ENCODE measurements at regions not wholly inside any gene's neighbourhood (a gene's known extent, or its start where the extent isn't known, plus 50 kb on each side); places are given as distances from the start of the nearest gene placed in this dataset.

- DNase-seq (no peak), ATAC-seq (no peak)
- no peak overlapping the region for H3K4me3 Mint-ChIP-seq
- no peaks in the 10 kb centered on the region for H3K9me3 ChIP-seq (ENCODE audit: control insufficient read depth, low read length, poor library complexity, severe bottlenecking)
- no peaks in the 10 kb centered on the region for H3K36me3 Mint-ChIP-seq (ENCODE audit: low read depth)
- H3K4me1 Mint-ChIP-seq = peaks cover 3% of the 10 kb centered on the region
- H3K27ac Mint-ChIP-seq = no peak overlapping the region
- H3K27me3 Mint-ChIP-seq = no peaks in the 10 kb centered on the region
Measured at GRCh38 chr7:18419456-18419855, 76.1 kb upstream of the HDAC9 start.

GRCh38 chr7:18420108-18420507, 75.4 kb upstream of the HDAC9 start:
- Mint-ChIP-seq H3K27ac (no peak overlapping the region), H3K4me3 (no peak overlapping the region), H3K36me3 (ENCODE audit: low read depth) (no peaks in the 10 kb centered on the region), H3K4me1 (peaks cover 3% of the 10 kb centered on the region), H3K27me3 (no peaks in the 10 kb centered on the region)
- H3K9me3 ChIP-seq (ENCODE audit: control insufficient read depth, low read length, poor library complexity, severe bottlenecking) = no peaks in the 10 kb centered on the region
- ATAC-seq = no peak
- no peak for DNase-seq

GRCh38 chr7:18420748-18421147, 74.8 kb upstream of the HDAC9 start:
- no peaks in the 10 kb centered on the region for H3K9me3 ChIP-seq (ENCODE audit: control insufficient read depth, low read length, poor library complexity, severe bottlenecking)
- H3K36me3 Mint-ChIP-seq (ENCODE audit: low read depth) = no peaks in the 10 kb centered on the region
- H3K4me1 Mint-ChIP-seq = peaks cover 3% of the 10 kb centered on the region

GRCh38 chr7:18421297-18422002, 74.1 kb upstream of the HDAC9 start:
- Mint-ChIP-seq H3K4me1 (peaks cover 3% of the 10 kb centered on the region), H3K4me3 (no peak overlapping the region), H3K36me3 (ENCODE audit: low read depth) (no peaks in the 10 kb centered on the region), H3K27ac (no peak overlapping the region), H3K27me3 (no peaks in the 10 kb centered on the region)
- no peaks in the 10 kb centered on the region for H3K9me3 ChIP-seq (ENCODE audit: control insufficient read depth, low read length, poor library complexity, severe bottlenecking)
- DNase-seq = no peak
- no peak for ATAC-seq

More at GRCh38 chr7:18420748-18421147, 74.8 kb upstream of the HDAC9 start:
- no peak overlapping the region for H3K27ac Mint-ChIP-seq
- ATAC-seq = no peak
- no peak overlapping the region for H3K4me3 Mint-ChIP-seq
- DNase-seq = no peak
- H3K27me3 Mint-ChIP-seq = no peaks in the 10 kb centered on the region

- DNase-seq (no peak), ATAC-seq (no peak)
- Mint-ChIP-seq H3K4me1 (peaks cover 3% of the 10 kb centered on the region), H3K27ac (no peak overlapping the region), H3K36me3 (ENCODE audit: low read depth) (no peaks in the 10 kb centered on the region), H3K27me3 (peaks cover 10% of the 10 kb centered on the region), H3K4me3 (no peak overlapping the region)
- H3K9me3 ChIP-seq (ENCODE audit: control insufficient read depth, low read length, poor library complexity, severe bottlenecking) = no peaks in the 10 kb centered on the region
Measured at GRCh38 chr7:18425227-18425626, 70.3 kb upstream of the HDAC9 start.

- H3K9me3 ChIP-seq (ENCODE audit: control insufficient read depth, low read length, poor library complexity, severe bottlenecking) = no peaks in the 10 kb centered on the region
- no peak for ATAC-seq
- peaks cover 3% of the 10 kb centered on the region for H3K4me1 Mint-ChIP-seq
- no peak overlapping the region for H3K27ac Mint-ChIP-seq
- H3K36me3 Mint-ChIP-seq (ENCODE audit: low read depth) = no peaks in the 10 kb centered on the region
- DNase-seq = no peak
- peaks cover 10% of the 10 kb centered on the region for H3K27me3 Mint-ChIP-seq
- no peak overlapping the region for H3K4me3 Mint-ChIP-seq
Measured at GRCh38 chr7:18425838-18426445, 69.6 kb upstream of the HDAC9 start.

- no peak overlapping the region for H3K4me3 Mint-ChIP-seq
- H3K27me3 Mint-ChIP-seq = peaks cover 10% of the 10 kb centered on the region
- ATAC-seq (no peak), DNase-seq (no peak)
- no peaks in the 10 kb centered on the region for H3K36me3 Mint-ChIP-seq (ENCODE audit: low read depth)
- no peaks in the 10 kb centered on the region for H3K9me3 ChIP-seq (ENCODE audit: control insufficient read depth, low read length, poor library complexity, severe bottlenecking)
- no peak overlapping the region for H3K27ac Mint-ChIP-seq
- H3K4me1 Mint-ChIP-seq = no peaks in the 10 kb centered on the region
Measured at GRCh38 chr7:18426564-18427226, 68.9 kb upstream of the HDAC9 start.

GRCh38 chr7:18429547-18429946, 66.0 kb upstream of the HDAC9 start:
- DNase-seq (no peak), ATAC-seq (no peak)
- H3K4me1 Mint-ChIP-seq = no peaks in the 10 kb centered on the region
- H3K9me3 ChIP-seq (ENCODE audit: control insufficient read depth, low read length, poor library complexity, severe bottlenecking) = no peaks in the 10 kb centered on the region
- H3K36me3 Mint-ChIP-seq (ENCODE audit: low read depth) = no peaks in the 10 kb centered on the region
- peaks cover 10% of the 10 kb centered on the region for H3K27me3 Mint-ChIP-seq
- no peak overlapping the region for H3K4me3 Mint-ChIP-seq
- H3K27ac Mint-ChIP-seq = no peak overlapping the region

- no peak overlapping the region for H3K4me3 Mint-ChIP-seq
- H3K4me1 Mint-ChIP-seq = no peaks in the 10 kb centered on the region
- ATAC-seq = no peak
- no peaks in the 10 kb centered on the region for H3K9me3 ChIP-seq (ENCODE audit: control insufficient read depth, low read length, poor library complexity, severe bottlenecking)
- DNase-seq = no peak
- no peak overlapping the region for H3K27ac Mint-ChIP-seq
- H3K36me3 Mint-ChIP-seq (ENCODE audit: low read depth) = no peaks in the 10 kb centered on the region
- H3K27me3 Mint-ChIP-seq = peaks cover 10% of the 10 kb centered on the region
Measured at GRCh38 chr7:18430810-18431209, 64.7 kb upstream of the HDAC9 start.

GRCh38 chr7:18434171-18434570, 61.4 kb upstream of the HDAC9 start:
- no peak overlapping the region for H3K4me3 Mint-ChIP-seq
- H3K27me3 Mint-ChIP-seq = peaks cover 4% of the 10 kb centered on the region
- H3K36me3 Mint-ChIP-seq (ENCODE audit: low read depth) = no peaks in the 10 kb centered on the region
- H3K27ac Mint-ChIP-seq = no peak overlapping the region
- DNase-seq = no peak
- no peaks in the 10 kb centered on the region for H3K9me3 ChIP-seq (ENCODE audit: control insufficient read depth, low read length, poor library complexity, severe bottlenecking)
- no peaks in the 10 kb centered on the region for H3K4me1 Mint-ChIP-seq
- no peak for ATAC-seq

- no peaks in the 10 kb centered on the region for H3K9me3 ChIP-seq (ENCODE audit: control insufficient read depth, low read length, poor library complexity, severe bottlenecking)
- Mint-ChIP-seq H3K27ac (no peak overlapping the region), H3K36me3 (ENCODE audit: low read depth) (no peaks in the 10 kb centered on the region), H3K27me3 (no peaks in the 10 kb centered on the region), H3K4me1 (no peaks in the 10 kb centered on the region), H3K4me3 (no peak overlapping the region)
- no peak for ATAC-seq
- no peak for DNase-seq
Measured at GRCh38 chr7:18437101-18437500, 58.4 kb upstream of the HDAC9 start.

- DNase-seq (no peak), ATAC-seq (no peak)
- Mint-ChIP-seq H3K27ac (no peak overlapping the region), H3K27me3 (no peaks in the 10 kb centered on the region), H3K4me1 (no peaks in the 10 kb centered on the region), H3K36me3 (ENCODE audit: low read depth) (no peaks in the 10 kb centered on the region), H3K4me3 (no peak overlapping the region)
- H3K9me3 ChIP-seq (ENCODE audit: control insufficient read depth, low read length, poor library complexity, severe bottlenecking) = no peaks in the 10 kb centered on the region
Measured at GRCh38 chr7:18440934-18441333, 54.6 kb upstream of the HDAC9 start.

- H3K4me1 Mint-ChIP-seq = no peaks in the 10 kb centered on the region
- DNase-seq = no peak
- no peak for ATAC-seq
- H3K9me3 ChIP-seq (ENCODE audit: control insufficient read depth, low read length, poor library complexity, severe bottlenecking) = no peaks in the 10 kb centered on the region
- no peaks in the 10 kb centered on the region for H3K36me3 Mint-ChIP-seq (ENCODE audit: low read depth)
- H3K4me3 Mint-ChIP-seq = no peak overlapping the region
- no peaks in the 10 kb centered on the region for H3K27me3 Mint-ChIP-seq
- H3K27ac Mint-ChIP-seq = no peak overlapping the region
Measured at GRCh38 chr7:18444826-18445225, 50.7 kb upstream of the HDAC9 start.

GRCh38 chr7:18445483-18445882, 50.1 kb upstream of the HDAC9 start:
- no peak for DNase-seq
- H3K27ac Mint-ChIP-seq = no peak overlapping the region
- H3K4me3 Mint-ChIP-seq = no peak overlapping the region
- H3K9me3 ChIP-seq (ENCODE audit: control insufficient read depth, low read length, poor library complexity, severe bottlenecking) = no peaks in the 10 kb centered on the region
- no peak for ATAC-seq
- no peaks in the 10 kb centered on the region for H3K4me1 Mint-ChIP-seq
- H3K36me3 Mint-ChIP-seq (ENCODE audit: low read depth) = no peaks in the 10 kb centered on the region
- no peaks in the 10 kb centered on the region for H3K27me3 Mint-ChIP-seq

All from T-helper 17 cell (primary cell).